Ascending aorta (tissue), 2 donors: ENCODE measurements at regions not wholly inside any gene's neighbourhood (a gene's known extent, or its start where the extent isn't known, plus 50 kb on each side); places are given as distances from the start of the nearest gene placed in this dataset.
"Not testable (repeated sequence)": the region's sequence is repeated elsewhere in the genome, so short reads cannot be mapped to it uniquely, and the experiment has no call there.

Experiments used
- DNase-seq, 2 donors: peaks; one replicate each; pipeline ENCODE4 v3.0.0-alpha.2; 2019; ENCODE audit warnings: low spot score in 2 of 2
- H3K27ac ChIP-seq, 2 donors: fragments of 200-600 bp; sonication (generic); one replicate each; pipeline ENCODE4 v1.5.1; 2016 to 2017; ENCODE audit warnings: mild to moderate bottlenecking in 1 of 2
- H3K27me3 ChIP-seq: fragments of 200-600 bp; sonication (generic); one replicate; pipeline ENCODE4 v1.5.1; 2017
- H3K36me3 ChIP-seq, 2 donors: fragments of 200-600 bp; sonication (generic); one replicate each; pipeline ENCODE4 v1.5.1; 2016
- H3K4me1 ChIP-seq, 2 donors: fragments of 200-600 bp; sonication (generic); one replicate each; pipeline ENCODE4 v1.5.1; 2016 to 2017; ENCODE audit warnings: mild to moderate bottlenecking in 1 of 2
- H3K4me3 ChIP-seq, 2 donors: fragments of 200-600 bp; sonication (generic); one replicate each; pipeline ENCODE4 v1.5.1; 2016 to 2017; ENCODE audit warnings: mild to moderate bottlenecking in 1 of 2
- H3K9me3 ChIP-seq, 2 donors: fragments of 200-600 bp; sonication (generic); one replicate each; pipeline ENCODE4 v1.5.1; 2016
- intact Hi-C: fragments of 100-400 bp; cut with DNase I; formaldehyde crosslinking; loops from one replicate; pipeline ENCODE4 v1.15.1; 2023
- TF ChIP-seq, protein P1 (sequence below), 3 experiments: fragments of 200-600 bp in 2 of 3; fragments of 450-650 bp in 1 of 3; sonication (generic) in 2 of 3; IDR thresholded peaks; one replicate each; pipeline ENCODE4 v1.5.1; 2016 to 2019; ENCODE audit warnings: antibody characterized with exemption in 3 of 3, mild to moderate bottlenecking in 1 of 3, moderate library complexity in 1 of 3

DNA sequence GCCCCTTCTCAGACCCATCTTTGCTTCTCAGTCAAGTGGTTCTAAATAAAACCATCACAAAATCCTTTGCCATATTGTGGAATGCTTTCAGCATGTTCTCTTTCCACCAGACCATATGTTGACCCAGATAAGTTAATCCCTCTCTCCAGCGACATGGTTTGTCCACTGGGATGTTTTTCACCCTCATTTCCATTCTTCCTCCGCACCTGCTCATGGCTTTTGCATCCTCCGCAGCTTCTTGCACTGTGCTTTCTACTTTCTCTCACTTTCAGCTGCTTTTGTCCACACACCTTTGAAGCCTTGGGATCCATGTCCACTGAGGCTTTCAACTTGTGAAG lies 52.3 kb upstream of the WAC start:
- intact Hi-C loops, result no loop called here
- Histone ChIP-seq H3K36me3 (no peaks in the 10 kb centered on the region), H3K27ac (no peak overlapping the region), H3K4me1 (no peaks in the 10 kb centered on the region), H3K9me3 (no peaks in the 10 kb centered on the region), H3K4me3 (no peak overlapping the region), H3K27me3 (no peaks in the 10 kb centered on the region)
- no peak for DNase-seq
- TF ChIP-seq, protein P1, sequence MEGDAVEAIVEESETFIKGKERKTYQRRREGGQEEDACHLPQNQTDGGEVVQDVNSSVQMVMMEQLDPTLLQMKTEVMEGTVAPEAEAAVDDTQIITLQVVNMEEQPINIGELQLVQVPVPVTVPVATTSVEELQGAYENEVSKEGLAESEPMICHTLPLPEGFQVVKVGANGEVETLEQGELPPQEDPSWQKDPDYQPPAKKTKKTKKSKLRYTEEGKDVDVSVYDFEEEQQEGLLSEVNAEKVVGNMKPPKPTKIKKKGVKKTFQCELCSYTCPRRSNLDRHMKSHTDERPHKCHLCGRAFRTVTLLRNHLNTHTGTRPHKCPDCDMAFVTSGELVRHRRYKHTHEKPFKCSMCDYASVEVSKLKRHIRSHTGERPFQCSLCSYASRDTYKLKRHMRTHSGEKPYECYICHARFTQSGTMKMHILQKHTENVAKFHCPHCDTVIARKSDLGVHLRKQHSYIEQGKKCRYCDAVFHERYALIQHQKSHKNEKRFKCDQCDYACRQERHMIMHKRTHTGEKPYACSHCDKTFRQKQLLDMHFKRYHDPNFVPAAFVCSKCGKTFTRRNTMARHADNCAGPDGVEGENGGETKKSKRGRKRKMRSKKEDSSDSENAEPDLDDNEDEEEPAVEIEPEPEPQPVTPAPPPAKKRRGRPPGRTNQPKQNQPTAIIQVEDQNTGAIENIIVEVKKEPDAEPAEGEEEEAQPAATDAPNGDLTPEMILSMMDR (IDR thresholded peaks at IDR 0.05), result no peak

DNA sequence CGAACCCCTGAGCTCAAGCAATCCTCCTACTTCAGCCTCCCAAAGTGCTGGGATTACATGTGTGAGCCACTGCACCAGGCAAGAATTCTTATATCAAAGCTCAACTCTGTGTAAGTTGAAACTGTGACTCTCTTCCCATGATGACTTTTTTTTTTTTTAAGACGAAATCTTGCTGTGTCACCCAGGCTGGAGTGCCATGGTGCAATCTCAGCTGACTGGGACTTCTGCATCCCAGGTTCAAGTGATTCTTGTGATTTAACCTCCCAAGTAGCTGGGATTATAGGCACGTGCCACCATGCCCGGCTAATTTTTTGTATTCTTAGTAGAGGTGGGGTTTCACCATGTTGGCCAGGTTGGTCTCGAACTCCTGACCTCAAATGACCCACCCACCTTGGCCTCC lies 51.6 kb upstream of the WAC start:
- intact Hi-C loops, H3K27ac ChIP-seq: not testable (repeated sequence)

DNA sequence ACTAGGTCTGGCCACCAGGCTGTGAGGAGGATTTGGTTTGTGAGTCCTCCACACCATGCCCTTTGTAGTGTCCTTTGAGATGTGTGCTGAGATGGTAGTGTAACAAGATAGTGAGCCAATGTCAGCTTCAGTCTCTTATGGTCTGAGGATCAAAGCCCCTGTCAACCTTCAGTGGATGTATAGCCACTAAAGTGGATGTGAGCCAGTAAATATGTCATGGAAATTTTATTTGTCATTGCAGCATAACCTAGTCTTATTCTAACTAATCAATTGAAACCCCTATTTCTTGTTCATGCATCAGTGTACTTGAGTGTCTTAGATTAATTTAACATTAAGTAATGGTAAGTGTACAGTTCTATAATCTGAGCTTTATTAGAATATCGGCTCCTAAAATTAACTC lies 51.0 kb upstream of the WAC start:
- no peak overlapping the region for H3K4me3 ChIP-seq
- H3K27me3 ChIP-seq, result no peaks in the 10 kb centered on the region
- TF ChIP-seq, protein P1 (IDR thresholded peaks at IDR 0.05), result no peak
- intact Hi-C loops, result loop anchor here (2.0 kb wide), 1 partner anchor 15 kb away; no protein-coding TSS in a partner anchor
- no peak for DNase-seq
- H3K9me3 ChIP-seq, result no peaks in the 10 kb centered on the region
- no peaks in the 10 kb centered on the region for H3K4me1 ChIP-seq
- no peaks in the 10 kb centered on the region for H3K36me3 ChIP-seq
- no peak overlapping the region for H3K27ac ChIP-seq

More for the DNA sequence above, 51.6 kb upstream of the WAC start:
- H3K36me3 ChIP-seq, H3K4me3 ChIP-seq, H3K27me3 ChIP-seq, DNase-seq, H3K9me3 ChIP-seq, H3K4me1 ChIP-seq: not testable (repeated sequence)
